ENCODE measurements at regions not wholly inside any gene's neighbourhood (a gene's known extent, or its start where the extent isn't known, plus 50 kb on each side); places are given as distances from the start of the nearest gene placed in this dataset.

DNA sequence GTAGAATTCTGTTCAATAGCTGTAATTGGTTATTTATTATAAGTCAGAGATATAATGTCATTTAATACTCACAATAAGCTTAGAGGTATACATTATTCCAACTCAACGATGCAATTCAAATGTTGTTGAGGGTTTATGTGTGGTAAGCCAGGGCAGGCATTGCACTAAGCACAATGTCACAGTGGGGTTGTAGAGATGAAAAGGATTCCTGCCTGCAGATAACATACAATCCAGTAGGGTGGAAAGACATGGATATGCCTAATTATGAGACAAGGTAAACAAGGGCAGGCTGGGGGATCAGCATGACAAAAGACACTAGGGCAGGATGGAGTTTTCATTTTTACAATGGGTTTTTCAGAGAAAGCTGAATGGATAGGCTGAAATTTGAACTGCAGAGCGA, 98.7 kb upstream of the PALM2AKAP2 start:
- H2AFZ ChIP-seq (ENCODE audit: control insufficient read depth, low read length): no peak overlapping the region
- H3K4me2 ChIP-seq (ENCODE audit: control insufficient read depth, extremely low read depth, insufficient read depth, low read depth, low read length): no peak overlapping the region
- no peaks in the 10 kb centered on the region for H3K79me2 ChIP-seq (ENCODE audit: control insufficient read depth, insufficient read depth, low read length)
- H3K4me3 ChIP-seq (ENCODE audit: control insufficient read depth in 2 of 3, extremely low read depth in 1 of 3, insufficient read depth in 2 of 3, low read depth in 1 of 3, low read length in 3 of 3): no peak overlapping the region
- peaks cover 12% of the 10 kb centered on the region for H3K27me3 ChIP-seq (ENCODE audit: control insufficient read depth, extremely low read depth, insufficient read depth, low read length)
- H3K36me3 ChIP-seq (ENCODE audit: control insufficient read depth in 2 of 2, extremely low read depth in 1 of 2, insufficient read depth in 2 of 2, low read length in 2 of 2): no peaks in the 10 kb centered on the region
- H4K20me1 ChIP-seq (ENCODE audit: control insufficient read depth, extremely low read depth, insufficient read depth, low read length): no peaks in the 10 kb centered on the region
- dilution Hi-C loops (cut with MboI; ENCODE audit: extremely low pct_ligation_motif_present, low sequenced_read_pairs): no loop called here
- TF ChIP-seq, protein P1, sequence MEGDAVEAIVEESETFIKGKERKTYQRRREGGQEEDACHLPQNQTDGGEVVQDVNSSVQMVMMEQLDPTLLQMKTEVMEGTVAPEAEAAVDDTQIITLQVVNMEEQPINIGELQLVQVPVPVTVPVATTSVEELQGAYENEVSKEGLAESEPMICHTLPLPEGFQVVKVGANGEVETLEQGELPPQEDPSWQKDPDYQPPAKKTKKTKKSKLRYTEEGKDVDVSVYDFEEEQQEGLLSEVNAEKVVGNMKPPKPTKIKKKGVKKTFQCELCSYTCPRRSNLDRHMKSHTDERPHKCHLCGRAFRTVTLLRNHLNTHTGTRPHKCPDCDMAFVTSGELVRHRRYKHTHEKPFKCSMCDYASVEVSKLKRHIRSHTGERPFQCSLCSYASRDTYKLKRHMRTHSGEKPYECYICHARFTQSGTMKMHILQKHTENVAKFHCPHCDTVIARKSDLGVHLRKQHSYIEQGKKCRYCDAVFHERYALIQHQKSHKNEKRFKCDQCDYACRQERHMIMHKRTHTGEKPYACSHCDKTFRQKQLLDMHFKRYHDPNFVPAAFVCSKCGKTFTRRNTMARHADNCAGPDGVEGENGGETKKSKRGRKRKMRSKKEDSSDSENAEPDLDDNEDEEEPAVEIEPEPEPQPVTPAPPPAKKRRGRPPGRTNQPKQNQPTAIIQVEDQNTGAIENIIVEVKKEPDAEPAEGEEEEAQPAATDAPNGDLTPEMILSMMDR (optimal IDR thresholded peaks at IDR 0.05 in 1 of 3, IDR thresholded peaks at IDR 0.05 in 1 of 3, conservative IDR thresholded peaks at IDR 0.05 in 1 of 3; ENCODE audit: extremely low read depth in 1 of 3, insufficient read depth in 2 of 3, low read length in 3 of 3): no peak
- TF ChIP-seq EZH2 (IDR thresholded peaks at IDR 0.05; ENCODE audit: low read length): no peak
- FAIRE-seq (no peak), DNase-seq (ENCODE audit: low read depth, low spot score) (no peak)
- no peaks in the 10 kb centered on the region for H3K4me1 ChIP-seq (ENCODE audit: control insufficient read depth, extremely low read depth, insufficient read depth, low read length)
- H3K9ac ChIP-seq (ENCODE audit: control insufficient read depth, extremely low read depth, insufficient read depth, low read length): no peak overlapping the region
- H3K9me3 ChIP-seq (ENCODE audit: control insufficient read depth, low read depth, low read length): no peaks in the 10 kb centered on the region
- no peaks in the 10 kb centered on the region for H3K9me1 ChIP-seq (ENCODE audit: control insufficient read depth, extremely low read depth, insufficient read depth, low read length)
- no peak overlapping the region for H3K27ac ChIP-seq (ENCODE audit: control insufficient read depth, insufficient read depth, low read length)

- DNase-seq (ENCODE audit: low read depth, low spot score) (no peak), FAIRE-seq (no peak)
- Histone ChIP-seq H4K20me1 (ENCODE audit: control insufficient read depth, extremely low read depth, insufficient read depth, low read length) (no peaks in the 10 kb centered on the region), H3K9ac (ENCODE audit: control insufficient read depth, extremely low read depth, insufficient read depth, low read length) (no peak overlapping the region), H3K36me3 (ENCODE audit: control insufficient read depth in 2 of 2, extremely low read depth in 1 of 2, insufficient read depth in 2 of 2, low read length in 2 of 2) (no peaks in the 10 kb centered on the region), H3K9me1 (ENCODE audit: control insufficient read depth, extremely low read depth, insufficient read depth, low read length) (no peaks in the 10 kb centered on the region), H3K27ac (ENCODE audit: control insufficient read depth, insufficient read depth, low read length) (no peak overlapping the region), H2AFZ (ENCODE audit: control insufficient read depth, low read length) (no peak overlapping the region), H3K79me2 (ENCODE audit: control insufficient read depth, insufficient read depth, low read length) (no peaks in the 10 kb centered on the region), H3K4me2 (ENCODE audit: control insufficient read depth, extremely low read depth, insufficient read depth, low read depth, low read length) (no peak overlapping the region), H3K4me1 (ENCODE audit: control insufficient read depth, extremely low read depth, insufficient read depth, low read length) (no peaks in the 10 kb centered on the region), H3K27me3 (ENCODE audit: control insufficient read depth, extremely low read depth, insufficient read depth, low read length) (peaks cover 12% of the 10 kb centered on the region), H3K4me3 (ENCODE audit: control insufficient read depth in 2 of 3, extremely low read depth in 1 of 3, insufficient read depth in 2 of 3, low read depth in 1 of 3, low read length in 3 of 3) (no peak overlapping the region), H3K9me3 (ENCODE audit: control insufficient read depth, low read depth, low read length) (no peaks in the 10 kb centered on the region)
- TF ChIP-seq EZH2 (IDR thresholded peaks at IDR 0.05; ENCODE audit: low read length): no peak
- TF ChIP-seq, protein P1 (optimal IDR thresholded peaks at IDR 0.05 in 1 of 3, IDR thresholded peaks at IDR 0.05 in 1 of 3, conservative IDR thresholded peaks at IDR 0.05 in 1 of 3; ENCODE audit: extremely low read depth in 1 of 3, insufficient read depth in 2 of 3, low read length in 3 of 3): no peak
- dilution Hi-C loops (cut with MboI; ENCODE audit: extremely low pct_ligation_motif_present, low sequenced_read_pairs): no loop called here
Observed at GRCh38 chr9:109682227-109682626, 97.8 kb upstream of the PALM2AKAP2 start.
